NCI-H510A (cell line): ENCODE measurements at regions not wholly inside any gene's neighbourhood (a gene's known extent, or its start where the extent isn't known, plus 50 kb on each side); places are given as distances from the start of the nearest gene placed in this dataset.
"Not testable (repeated sequence)": the region's sequence is repeated elsewhere in the genome, so short reads cannot be mapped to it uniquely, and the experiment has no call there.

ENCODE experiments used
- DNase-seq: peaks from one replicate; lab custom pipeline; 2025; lab: John Stamatoyannopoulos, UW

GRCh38 chr5:96133341-96134079 is 171.9 kb upstream of the ELL2 start:
- no peak for DNase-seq

GRCh38 chr5:96129276-96129675 is 167.6 kb upstream of the ELL2 start:
- no peak for DNase-seq

GRCh38 chr5:96128204-96128864 is 166.7 kb upstream of the ELL2 start:
- DNase-seq, result no peak

- no peak for DNase-seq
Measured at GRCh38 chr5:96127538-96127937, 165.9 kb upstream of the ELL2 start.

- DNase-seq, result no peak
Measured at GRCh38 chr5:96125231-96125891, 163.7 kb upstream of the ELL2 start.

GRCh38 chr5:96124589-96124988 is 162.9 kb upstream of the ELL2 start:
- no peak for DNase-seq

- DNase-seq, result no peak
Measured at GRCh38 chr5:96123418-96123817, 161.8 kb upstream of the ELL2 start.

GRCh38 chr5:96121364-96121763 is 159.7 kb upstream of the ELL2 start:
- DNase-seq, result no peak

- no peak for DNase-seq
Measured at GRCh38 chr5:96120120-96120519, 158.5 kb upstream of the ELL2 start.

- no peak for DNase-seq
Measured at GRCh38 chr5:96117771-96118651, 156.4 kb upstream of the ELL2 start.

GRCh38 chr5:96115147-96115807 is 153.6 kb upstream of the ELL2 start:
- no peak for DNase-seq

GRCh38 chr5:96114736-96115135 is 153.1 kb upstream of the ELL2 start:
- no peak for DNase-seq

GRCh38 chr5:96113170-96113939 is 151.7 kb upstream of the ELL2 start:
- DNase-seq, result no peak

GRCh38 chr5:96112703-96113102 is 151.1 kb upstream of the ELL2 start:
- DNase-seq, result no peak

- DNase-seq, result no peak
Measured at GRCh38 chr5:96112123-96112670, 150.5 kb upstream of the ELL2 start.

- DNase-seq, result no peak
Measured at GRCh38 chr5:96111080-96111756, 149.6 kb upstream of the ELL2 start.

GRCh38 chr5:96110300-96110699 is 148.6 kb upstream of the ELL2 start:
- DNase-seq, result no peak

- DNase-seq, result not testable (repeated sequence)
Measured at GRCh38 chr5:96108629-96109028, 147.0 kb upstream of the ELL2 start.

- not testable (repeated sequence) for DNase-seq
Measured at GRCh38 chr5:96103829-96104228, 142.2 kb upstream of the ELL2 start.
